ENCODE measurements at regions not wholly inside any gene's neighbourhood (a gene's known extent, or its start where the extent isn't known, plus 50 kb on each side); places are given as distances from the start of the nearest gene placed in this dataset.

DNA sequence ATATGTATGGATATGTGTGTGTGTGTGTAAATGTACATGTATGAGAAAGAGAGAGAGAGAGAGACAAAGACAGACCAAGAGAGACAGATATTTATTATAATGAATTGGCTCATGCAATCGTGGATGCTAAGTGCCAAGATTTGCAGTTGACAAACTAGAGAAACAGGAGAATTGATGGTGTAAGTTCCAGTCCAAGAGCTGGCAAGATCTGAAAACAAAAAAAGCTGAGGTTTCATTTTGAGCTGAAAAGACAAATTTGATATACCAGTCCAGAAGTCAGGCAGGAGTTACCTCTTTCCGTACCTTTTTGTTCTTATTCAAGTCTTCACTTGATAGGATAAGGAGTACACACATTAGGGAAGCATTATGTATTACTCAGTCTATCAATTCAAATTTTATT, 157.8 kb downstream of the COPS8 start:
- TF ChIP-seq, protein P1, sequence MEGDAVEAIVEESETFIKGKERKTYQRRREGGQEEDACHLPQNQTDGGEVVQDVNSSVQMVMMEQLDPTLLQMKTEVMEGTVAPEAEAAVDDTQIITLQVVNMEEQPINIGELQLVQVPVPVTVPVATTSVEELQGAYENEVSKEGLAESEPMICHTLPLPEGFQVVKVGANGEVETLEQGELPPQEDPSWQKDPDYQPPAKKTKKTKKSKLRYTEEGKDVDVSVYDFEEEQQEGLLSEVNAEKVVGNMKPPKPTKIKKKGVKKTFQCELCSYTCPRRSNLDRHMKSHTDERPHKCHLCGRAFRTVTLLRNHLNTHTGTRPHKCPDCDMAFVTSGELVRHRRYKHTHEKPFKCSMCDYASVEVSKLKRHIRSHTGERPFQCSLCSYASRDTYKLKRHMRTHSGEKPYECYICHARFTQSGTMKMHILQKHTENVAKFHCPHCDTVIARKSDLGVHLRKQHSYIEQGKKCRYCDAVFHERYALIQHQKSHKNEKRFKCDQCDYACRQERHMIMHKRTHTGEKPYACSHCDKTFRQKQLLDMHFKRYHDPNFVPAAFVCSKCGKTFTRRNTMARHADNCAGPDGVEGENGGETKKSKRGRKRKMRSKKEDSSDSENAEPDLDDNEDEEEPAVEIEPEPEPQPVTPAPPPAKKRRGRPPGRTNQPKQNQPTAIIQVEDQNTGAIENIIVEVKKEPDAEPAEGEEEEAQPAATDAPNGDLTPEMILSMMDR (conservative IDR thresholded peaks at IDR 0.05; ENCODE audit: low read depth, low read length) = no peak
- Histone ChIP-seq H3K4me3 (ENCODE audit: low read depth, low read length, poor library complexity, severe bottlenecking) (no peak overlapping the region), H3K36me3 (ENCODE audit: insufficient read depth, low read length, poor library complexity, severe bottlenecking) (no peaks in the 10 kb centered on the region), H3K27me3 (replicated peaks; ENCODE audit: insufficient read depth, low read depth, low read length, poor library complexity) (peaks cover 3% of the 10 kb centered on the region), H3K9me3 (ENCODE audit: low read depth, low read length, poor library complexity, severe bottlenecking) (peaks cover 8% of the 10 kb centered on the region), H3K4me1 (ENCODE audit: insufficient read depth, low read length, poor library complexity, severe bottlenecking) (no peaks in the 10 kb centered on the region), H3K27ac (ENCODE audit: low read depth, low read length, poor library complexity, severe bottlenecking) (no peak overlapping the region)
- BruUV-seq (replicated peaks) = no TSS peak
- no peak for DNase-seq (ENCODE audit: low spot score)
- intact Hi-C loops (cut with micrococcal nuclease; ENCODE audit: unreplicated experiment) = no loop called here
- ChIA-PET POLR2A (ENCODE audit: low non-redundant PET) (no interaction called here), CTCF (no interaction called here)

DNA sequence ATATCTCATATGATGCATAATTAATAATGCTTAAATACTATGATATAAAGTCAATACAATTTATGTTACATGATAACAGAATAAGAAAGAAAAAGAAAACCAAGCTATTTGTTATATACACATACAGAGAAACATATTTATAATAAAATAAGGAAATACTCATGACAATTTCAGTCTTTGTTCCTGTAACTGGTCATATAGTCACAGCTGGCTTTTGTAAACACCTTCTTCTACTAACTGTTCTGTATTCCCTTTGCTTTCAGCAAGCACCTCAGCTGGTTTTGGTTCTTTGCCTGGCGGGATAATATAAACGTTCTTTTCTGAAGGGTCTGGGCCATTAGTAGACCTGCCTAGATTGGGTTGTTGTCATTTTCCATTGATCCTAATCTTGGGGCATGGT, 158.5 kb downstream of the COPS8 start:
- intact Hi-C loops (cut with micrococcal nuclease; ENCODE audit: unreplicated experiment) = no loop called here
- Histone ChIP-seq H3K9me3 (ENCODE audit: low read depth, low read length, poor library complexity, severe bottlenecking) (peaks cover 8% of the 10 kb centered on the region), H3K36me3 (ENCODE audit: insufficient read depth, low read length, poor library complexity, severe bottlenecking) (no peaks in the 10 kb centered on the region), H3K4me1 (ENCODE audit: insufficient read depth, low read length, poor library complexity, severe bottlenecking) (no peaks in the 10 kb centered on the region), H3K27ac (ENCODE audit: low read depth, low read length, poor library complexity, severe bottlenecking) (no peak overlapping the region), H3K4me3 (ENCODE audit: low read depth, low read length, poor library complexity, severe bottlenecking) (no peak overlapping the region), H3K27me3 (replicated peaks; ENCODE audit: insufficient read depth, low read depth, low read length, poor library complexity) (no peaks in the 10 kb centered on the region)
- DNase-seq (ENCODE audit: low spot score) = no peak
- no peak for TF ChIP-seq EZH2 (IDR thresholded peaks at IDR 0.05; ENCODE audit: borderline replicate concordance, low read depth, low read length, poor library complexity, severe bottlenecking)
- TF ChIP-seq, protein P1 (conservative IDR thresholded peaks at IDR 0.05; ENCODE audit: low read depth, low read length) = no peak
- POLR2A ChIA-PET (ENCODE audit: low non-redundant PET) = no interaction called here
- CTCF ChIA-PET = no interaction called here
- no TSS peak for BruUV-seq (replicated peaks)

DNA sequence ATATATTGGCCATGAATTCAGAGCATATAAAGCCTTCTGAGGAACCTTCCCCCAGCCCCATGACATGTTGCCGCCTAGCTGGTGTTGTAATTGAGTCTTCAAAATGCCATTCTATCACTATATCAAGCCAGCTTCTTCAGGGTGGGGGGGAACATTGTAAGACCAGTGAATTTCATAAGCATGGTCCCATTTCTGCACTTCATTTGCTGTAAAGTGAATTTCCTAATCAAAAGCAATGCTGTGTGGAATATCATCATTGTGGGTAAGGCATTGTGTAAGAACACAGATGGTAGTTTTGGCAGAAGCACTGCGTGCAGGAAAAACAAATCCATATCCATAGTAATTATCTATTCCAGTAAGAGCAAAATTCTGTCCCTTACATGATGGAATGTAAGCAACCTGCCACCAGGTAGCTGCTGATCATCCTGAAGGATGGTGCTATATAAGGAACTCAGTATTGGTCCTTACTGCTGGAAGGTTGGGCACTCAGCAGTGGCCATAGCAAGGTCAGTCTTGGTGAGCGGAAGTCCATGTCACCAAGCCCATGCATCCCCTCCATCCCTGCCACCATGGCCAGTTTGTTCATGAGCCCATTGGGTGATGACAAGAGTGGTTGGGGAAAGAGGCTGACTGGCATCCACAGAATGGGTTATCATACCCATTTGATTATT, 159.4 kb downstream of the COPS8 start:
- BruUV-seq (replicated peaks) = no TSS peak
- TF ChIP-seq, protein P1 (conservative IDR thresholded peaks at IDR 0.05; ENCODE audit: low read depth, low read length) = no peak
- no peak for TF ChIP-seq EZH2 (IDR thresholded peaks at IDR 0.05; ENCODE audit: borderline replicate concordance, low read depth, low read length, poor library complexity, severe bottlenecking)
- Histone ChIP-seq H3K4me1 (ENCODE audit: insufficient read depth, low read length, poor library complexity, severe bottlenecking) (no peaks in the 10 kb centered on the region), H3K27me3 (replicated peaks; ENCODE audit: insufficient read depth, low read depth, low read length, poor library complexity) (no peaks in the 10 kb centered on the region), H3K4me3 (ENCODE audit: low read depth, low read length, poor library complexity, severe bottlenecking) (no peak overlapping the region), H3K27ac (ENCODE audit: low read depth, low read length, poor library complexity, severe bottlenecking) (no peak overlapping the region), H3K36me3 (ENCODE audit: insufficient read depth, low read length, poor library complexity, severe bottlenecking) (no peaks in the 10 kb centered on the region), H3K9me3 (ENCODE audit: low read depth, low read length, poor library complexity, severe bottlenecking) (peaks cover 8% of the 10 kb centered on the region)
- DNase-seq (ENCODE audit: low spot score) = no peak
- intact Hi-C loops (cut with micrococcal nuclease; ENCODE audit: unreplicated experiment) = no loop called here
- POLR2A ChIA-PET (ENCODE audit: low non-redundant PET) = interaction anchor here (0.6 kb wide), 1 partner anchor 58 kb away, joined by 7 read pairs; no protein-coding TSS in a partner anchor
- CTCF ChIA-PET = no interaction called here

Measured in A673 (cell line).